GM12872 (cell line): ENCODE measurements at regions not wholly inside any gene's neighbourhood (a gene's known extent, or its start where the extent isn't known, plus 50 kb on each side); places are given as distances from the start of the nearest gene placed in this dataset.

ENCODE experiments used
- TF ChIP-seq, protein P1 (sequence below): IDR thresholded peaks from 3 replicates; pipeline ENCODE4 v1.5.1; 2011; ENCODE audit warnings: low read depth, mild to moderate bottlenecking, low read length, moderate library complexity; ENCODE audit not compliant: insufficient read depth

DNA sequence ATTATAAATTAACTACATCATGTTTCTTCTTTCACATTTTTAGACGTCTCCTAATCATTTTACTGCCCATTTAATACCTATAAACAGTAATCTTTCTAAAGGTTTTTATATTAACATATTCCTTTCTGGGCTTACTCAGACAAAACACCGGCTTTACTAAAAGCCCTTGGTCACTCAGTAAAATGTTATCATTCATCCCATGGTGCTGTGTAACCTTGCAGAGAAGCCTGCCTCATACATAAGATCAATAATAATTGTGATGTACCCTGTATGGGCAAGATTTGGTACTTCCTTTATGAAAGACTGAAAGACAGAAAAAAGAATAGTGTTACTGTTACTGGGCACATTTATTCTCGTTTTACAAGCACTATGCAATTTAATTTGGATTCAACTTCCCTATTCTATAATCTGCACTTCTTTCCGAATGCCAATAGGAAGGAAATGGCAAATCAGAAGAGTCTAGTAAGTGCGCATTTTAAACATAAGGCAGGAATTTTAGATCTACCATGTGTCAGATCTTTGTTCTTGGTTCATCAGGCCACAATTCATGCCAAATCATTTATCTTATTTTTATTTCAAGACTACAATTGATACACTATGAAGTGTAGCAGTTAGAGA lies 522.2 kb downstream of the CSNK1G3 start:
- TF ChIP-seq, protein P1, sequence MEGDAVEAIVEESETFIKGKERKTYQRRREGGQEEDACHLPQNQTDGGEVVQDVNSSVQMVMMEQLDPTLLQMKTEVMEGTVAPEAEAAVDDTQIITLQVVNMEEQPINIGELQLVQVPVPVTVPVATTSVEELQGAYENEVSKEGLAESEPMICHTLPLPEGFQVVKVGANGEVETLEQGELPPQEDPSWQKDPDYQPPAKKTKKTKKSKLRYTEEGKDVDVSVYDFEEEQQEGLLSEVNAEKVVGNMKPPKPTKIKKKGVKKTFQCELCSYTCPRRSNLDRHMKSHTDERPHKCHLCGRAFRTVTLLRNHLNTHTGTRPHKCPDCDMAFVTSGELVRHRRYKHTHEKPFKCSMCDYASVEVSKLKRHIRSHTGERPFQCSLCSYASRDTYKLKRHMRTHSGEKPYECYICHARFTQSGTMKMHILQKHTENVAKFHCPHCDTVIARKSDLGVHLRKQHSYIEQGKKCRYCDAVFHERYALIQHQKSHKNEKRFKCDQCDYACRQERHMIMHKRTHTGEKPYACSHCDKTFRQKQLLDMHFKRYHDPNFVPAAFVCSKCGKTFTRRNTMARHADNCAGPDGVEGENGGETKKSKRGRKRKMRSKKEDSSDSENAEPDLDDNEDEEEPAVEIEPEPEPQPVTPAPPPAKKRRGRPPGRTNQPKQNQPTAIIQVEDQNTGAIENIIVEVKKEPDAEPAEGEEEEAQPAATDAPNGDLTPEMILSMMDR: no peak

DNA sequence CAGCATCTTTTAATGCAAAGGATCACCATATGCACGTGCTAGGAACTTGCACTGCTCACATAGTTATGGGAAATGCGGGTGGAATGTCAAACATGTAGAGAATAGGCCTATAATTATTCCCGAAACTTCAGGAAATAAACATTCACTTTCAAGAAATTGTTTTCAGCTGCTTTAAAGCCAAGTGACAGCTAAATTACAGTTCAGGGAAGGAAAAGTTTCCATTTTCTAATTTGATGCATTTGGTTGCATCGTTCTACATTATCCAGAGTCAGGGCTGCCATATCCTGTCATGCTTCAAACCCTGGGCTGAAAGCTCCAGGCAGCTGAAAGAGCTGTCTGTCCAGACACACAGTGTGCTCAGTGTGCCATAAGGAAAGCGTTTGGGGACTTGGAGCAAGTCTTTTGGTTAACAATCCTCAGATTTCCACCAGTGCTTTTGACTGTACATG lies 518.1 kb downstream of the CSNK1G3 start:
- TF ChIP-seq, protein P1: no peak

DNA sequence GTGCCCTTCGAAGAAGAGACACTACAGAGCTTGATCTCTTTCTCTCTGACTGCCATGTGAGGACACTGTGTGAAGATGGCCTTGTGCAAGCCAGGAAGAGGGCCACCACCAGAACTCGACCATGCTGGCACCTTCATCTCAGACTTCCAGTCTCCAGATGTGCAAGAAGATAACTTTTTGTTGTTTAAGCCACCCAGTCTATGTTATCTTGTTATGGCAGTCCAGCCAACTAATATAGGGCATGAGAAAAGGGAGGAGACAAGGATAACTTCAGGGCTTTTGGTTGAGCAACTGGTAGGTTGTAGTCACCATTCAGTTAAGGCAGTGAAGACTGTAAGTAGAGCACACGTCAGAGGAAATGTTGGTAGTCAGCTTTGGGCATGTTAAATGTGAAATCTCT lies 515.5 kb downstream of the CSNK1G3 start:
- TF ChIP-seq, protein P1: no peak

DNA sequence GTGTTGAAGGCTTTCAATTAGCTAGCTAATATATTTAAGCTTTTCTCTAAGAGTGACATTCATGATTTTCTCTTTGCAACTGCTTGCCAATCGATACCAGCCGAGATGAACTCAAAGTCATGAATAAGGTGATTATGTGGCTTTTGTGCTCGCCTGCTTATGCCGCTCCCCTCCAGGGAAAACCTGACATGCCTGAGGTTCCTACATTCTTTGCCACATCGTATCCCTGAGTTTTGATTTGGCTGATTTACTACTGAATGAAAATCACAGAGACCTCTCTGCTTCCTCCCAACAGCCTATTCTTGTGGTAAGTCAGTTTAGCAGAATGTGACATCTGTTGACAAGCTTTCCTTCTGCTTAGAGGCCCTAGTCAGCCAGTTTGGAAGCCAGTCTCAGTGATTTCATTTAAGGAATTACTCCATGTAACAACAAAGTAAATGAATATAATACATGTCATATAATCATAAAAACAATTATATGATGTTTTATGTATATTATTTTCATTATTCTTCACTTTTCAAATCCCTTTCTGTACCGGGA lies 513.4 kb downstream of the CSNK1G3 start:
- TF ChIP-seq, protein P1: no peak

DNA sequence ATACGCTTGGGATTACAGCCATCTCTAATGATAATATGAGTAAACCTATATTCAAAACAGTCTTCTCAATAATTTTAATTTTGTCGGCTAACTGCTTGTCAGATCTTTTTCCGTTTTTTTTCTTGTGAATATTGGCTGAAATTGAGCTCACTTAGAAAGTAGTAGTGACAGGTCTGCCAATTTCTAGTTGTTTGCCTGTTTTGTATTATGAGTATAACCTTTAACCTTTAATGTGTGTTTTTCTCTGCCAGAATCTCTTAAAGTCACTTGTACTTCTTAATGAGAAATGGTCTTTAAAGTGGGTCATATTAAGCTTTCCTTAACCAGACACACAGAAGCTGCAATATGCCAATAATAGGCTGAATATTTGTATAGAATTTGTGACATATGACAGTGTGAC lies 511.0 kb downstream of the CSNK1G3 start:
- TF ChIP-seq, protein P1: no peak

DNA sequence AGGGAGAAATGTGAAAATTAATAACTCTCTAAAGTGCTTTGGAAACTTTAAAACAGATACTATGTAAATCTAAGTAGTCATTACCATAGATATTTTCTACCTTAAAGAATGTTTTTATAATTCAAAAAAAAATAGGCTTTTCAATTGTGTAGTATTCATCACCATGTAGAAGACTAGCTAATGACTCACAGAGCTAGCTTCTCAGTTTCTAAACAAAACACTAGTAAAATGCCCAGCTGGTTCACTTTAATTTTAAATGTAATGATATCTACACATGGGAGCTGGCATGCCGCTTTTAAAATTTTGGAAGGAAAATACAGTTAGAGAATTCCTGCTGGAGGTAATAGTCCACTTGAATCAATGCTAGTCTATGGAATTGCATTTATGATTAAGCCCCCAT lies 509.8 kb downstream of the CSNK1G3 start:
- TF ChIP-seq, protein P1: no peak

DNA sequence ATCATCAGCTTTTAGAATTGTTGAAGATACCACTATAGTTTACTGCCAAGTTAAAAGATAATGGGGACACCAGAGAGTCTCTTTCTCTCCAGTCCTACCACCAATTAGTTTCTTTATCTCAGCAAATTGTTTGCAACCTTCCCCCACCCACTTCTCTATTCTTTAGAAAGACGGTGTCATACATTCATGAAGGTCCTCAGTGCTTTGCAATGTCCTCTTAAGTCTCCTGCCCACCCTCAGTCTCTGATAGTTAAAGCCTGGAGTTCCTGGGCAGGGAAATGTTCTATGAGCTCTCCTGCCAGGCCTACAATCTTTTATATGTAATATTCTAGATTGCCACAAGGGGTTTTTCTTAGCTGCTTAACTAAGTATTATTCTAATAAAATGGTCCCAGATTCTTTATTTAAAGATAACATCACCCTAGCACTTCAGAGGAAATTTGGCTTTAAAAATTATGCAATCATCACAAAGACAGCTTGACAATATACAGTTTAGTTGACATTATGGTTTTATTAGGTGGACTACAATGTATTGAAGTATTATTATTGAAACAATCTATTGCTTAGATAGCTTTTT lies 509.2 kb downstream of the CSNK1G3 start:
- TF ChIP-seq, protein P1: no peak
